Loucy (cell line): ENCODE measurements at regions not wholly inside any gene's neighbourhood (a gene's known extent, or its start where the extent isn't known, plus 50 kb on each side); places are given as distances from the start of the nearest gene placed in this dataset.

Experiments
- H2AFZ ChIP-seq: fragments of 200-600 bp; sonication (generic); 2 replicates; pipeline ENCODE4 v1.6.0; 2016; ENCODE audit warnings: antibody characterized with exemption, mild to moderate bottlenecking, low read length, moderate library complexity
- H3F3A ChIP-seq: fragments of 200-600 bp; 2 replicates; pipeline ENCODE4 v1.6.0; 2016; ENCODE audit warnings: antibody characterized with exemption, low read depth, mild to moderate bottlenecking
- H3K27me3 ChIP-seq: fragments of 200-600 bp; sonication (generic); 2 replicates; pipeline ENCODE4 v1.6.1; 2014; ENCODE audit warnings: low read length, mild to moderate bottlenecking; ENCODE audit not compliant: insufficient read depth, poor library complexity, severe bottlenecking
- H3K36me3 ChIP-seq: fragments of 200-600 bp; sonication (generic); 2 replicates; pipeline ENCODE4 v1.6.1; 2016; ENCODE audit warnings: low read length; ENCODE audit not compliant: insufficient read depth
- H3K4me1 ChIP-seq: fragments of 200-600 bp; sonication (generic); 2 replicates; pipeline ENCODE4 v1.5.1; 2014; ENCODE audit warnings: low read length, mild to moderate bottlenecking; ENCODE audit not compliant: insufficient read depth, poor library complexity, severe bottlenecking
- H3K4me2 ChIP-seq: fragments of 200-600 bp; sonication (generic); 2 replicates; pipeline ENCODE4 v1.6.0; 2014; ENCODE audit warnings: antibody characterized with exemption, low read length, low read depth, mild to moderate bottlenecking; ENCODE audit not compliant: poor library complexity, severe bottlenecking
- H3K4me3 ChIP-seq: fragments of 200-600 bp; sonication (generic); 2 replicates; pipeline ENCODE4 v1.5.1; 2014; ENCODE audit warnings: low read length, mild to moderate bottlenecking, mixed read lengths; ENCODE audit not compliant: poor library complexity, severe bottlenecking
- H3K79me2 ChIP-seq: fragments of 200-600 bp; sonication (generic); 2 replicates; pipeline ENCODE4 v1.6.1; 2014; ENCODE audit warnings: low read length; ENCODE audit not compliant: insufficient read depth
- H3K9ac ChIP-seq: fragments of 200-600 bp; sonication (generic); 2 replicates; pipeline ENCODE4 v1.6.0; 2014; ENCODE audit warnings: mild to moderate bottlenecking, low read depth, low read length, moderate library complexity; ENCODE audit not compliant: poor library complexity, severe bottlenecking
- H3K9me2 ChIP-seq: fragments of 200-600 bp; sonication (generic); replicated peaks from 2 replicates; pipeline ENCODE4 v1.6.1; 2016; ENCODE audit warnings: low read depth, low read length, mixed read lengths
- H3K9me3 ChIP-seq: fragments of 200-600 bp; sonication (generic); 2 replicates; pipeline ENCODE4 v1.6.1; 2014; ENCODE audit warnings: mild to moderate bottlenecking, antibody characterized with exemption, low read length, low read depth; ENCODE audit not compliant: insufficient read depth
- H4K20me1 ChIP-seq: fragments of 200-600 bp; sonication (generic); 2 replicates; pipeline ENCODE4 v1.6.0; 2014; ENCODE audit warnings: antibody characterized with exemption, low read length, mild to moderate bottlenecking; ENCODE audit not compliant: insufficient read depth, poor library complexity, severe bottlenecking
- CTCF ChIP-seq: fragments of 200-600 bp; sonication (generic); conservative IDR thresholded peaks from 2 replicates; pipeline ENCODE4 v1.5.1; 2014; ENCODE audit warnings: mild to moderate bottlenecking, antibody characterized with exemption, low read length
- EZH2phosphoT487 ChIP-seq: fragments of 200-600 bp; IDR thresholded peaks from 2 replicates; pipeline ENCODE4 v1.6.1; 2018; ENCODE audit warnings: antibody characterized with exemption, mild to moderate bottlenecking, moderate library complexity, borderline replicate concordance

- no peaks in the 10 kb centered on the region for H3K4me1 ChIP-seq
- H4K20me1 ChIP-seq: no peaks in the 10 kb centered on the region
- no peaks in the 10 kb centered on the region for H3F3A ChIP-seq
- H3K27me3 ChIP-seq: no peaks in the 10 kb centered on the region
- H3K4me3 ChIP-seq: no peak overlapping the region
- H3K79me2 ChIP-seq: no peaks in the 10 kb centered on the region
- no peak for TF ChIP-seq EZH2phosphoT487
- no peak; the same call in 1 of the 2 replicates for TF ChIP-seq CTCF
- no peaks in the 10 kb centered on the region for H3K36me3 ChIP-seq
- no peak overlapping the region for H2AFZ ChIP-seq
- H3K9me3 ChIP-seq: no peaks in the 10 kb centered on the region
- no peak overlapping the region for H3K9ac ChIP-seq
- no peak overlapping the region for H3K4me2 ChIP-seq
- H3K9me2 ChIP-seq: no peaks in the 10 kb centered on the region
Observed at GRCh38 chr4:138063581-138063980, 178.6 kb downstream of the SLC7A11 start.

- no peaks in the 10 kb centered on the region for H3F3A ChIP-seq
- no peak overlapping the region for H3K9ac ChIP-seq
- H3K4me1 ChIP-seq: no peaks in the 10 kb centered on the region
- no peak overlapping the region for H3K4me2 ChIP-seq
- H3K27me3 ChIP-seq: no peaks in the 10 kb centered on the region
- 0 out of 2 replicates have a peak, but pooled peaks have one; percentile 28 for TF ChIP-seq CTCF
- no peak for TF ChIP-seq EZH2phosphoT487
- H2AFZ ChIP-seq: no peak overlapping the region
- no peak overlapping the region for H3K4me3 ChIP-seq
- H4K20me1 ChIP-seq: no peaks in the 10 kb centered on the region
- H3K9me2 ChIP-seq: no peaks in the 10 kb centered on the region
- H3K79me2 ChIP-seq: no peaks in the 10 kb centered on the region
- H3K9me3 ChIP-seq: no peaks in the 10 kb centered on the region
- no peaks in the 10 kb centered on the region for H3K36me3 ChIP-seq
Observed at GRCh38 chr4:138062929-138063328, 179.2 kb downstream of the SLC7A11 start.

- no peaks in the 10 kb centered on the region for H3K79me2 ChIP-seq
- H3K4me2 ChIP-seq: no peak overlapping the region
- H3K9ac ChIP-seq: no peak overlapping the region
- H4K20me1 ChIP-seq: no peaks in the 10 kb centered on the region
- no peaks in the 10 kb centered on the region for H3K36me3 ChIP-seq
- H3F3A ChIP-seq: no peaks in the 10 kb centered on the region
- H3K9me3 ChIP-seq: no peaks in the 10 kb centered on the region
- TF ChIP-seq EZH2phosphoT487: no peak
- no peak for TF ChIP-seq CTCF
- no peaks in the 10 kb centered on the region for H3K27me3 ChIP-seq
- no peaks in the 10 kb centered on the region for H3K9me2 ChIP-seq
- H2AFZ ChIP-seq: 0 out of 2 replicates have a peak overlapping the region, but pooled peaks have one; percentile 26
- no peak overlapping the region for H3K4me3 ChIP-seq
- H3K4me1 ChIP-seq: no peaks in the 10 kb centered on the region
Observed at GRCh38 chr4:138056541-138056940, 185.6 kb downstream of the SLC7A11 start.
